Activated CD4-positive, alpha-beta T cell treated with anti-CD3 and anti-CD28 coated beads, Interleukin-2, amount 50 U/mL, for 4 hours (primary cell): ENCODE measurements at regions not wholly inside any gene's neighbourhood (a gene's known extent, or its start where the extent isn't known, plus 50 kb on each side); places are given as distances from the start of the nearest gene placed in this dataset.

Experiments
- DNase-seq, 2 experiments: peaks; one replicate each; pipeline ENCODE4 v3.0.0-alpha.2; 2020

GRCh38 chr4:152156442-152156841, 379.4 kb downstream of the FBXW7 start:
- no peak for DNase-seq

DNA sequence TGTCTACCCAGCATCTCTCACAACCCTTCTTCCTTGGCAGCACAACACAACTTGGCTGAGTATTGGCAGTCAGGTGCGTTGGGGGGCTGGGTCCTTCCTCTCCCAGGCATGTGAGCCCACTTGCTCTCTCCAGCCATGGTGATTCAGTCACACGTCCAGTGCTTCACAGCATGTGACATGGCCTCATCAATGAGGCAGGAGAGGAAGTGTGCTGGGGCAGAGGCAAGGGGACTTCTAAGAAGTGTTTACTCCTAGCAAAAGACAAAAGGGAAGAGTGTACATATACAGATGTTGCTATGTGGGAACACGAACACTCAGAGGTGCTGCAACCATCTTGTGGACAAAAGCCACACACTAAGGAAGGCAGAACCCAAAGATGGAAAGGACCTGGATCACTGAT, 380.8 kb downstream of the FBXW7 start:
- no peak for DNase-seq

DNA sequence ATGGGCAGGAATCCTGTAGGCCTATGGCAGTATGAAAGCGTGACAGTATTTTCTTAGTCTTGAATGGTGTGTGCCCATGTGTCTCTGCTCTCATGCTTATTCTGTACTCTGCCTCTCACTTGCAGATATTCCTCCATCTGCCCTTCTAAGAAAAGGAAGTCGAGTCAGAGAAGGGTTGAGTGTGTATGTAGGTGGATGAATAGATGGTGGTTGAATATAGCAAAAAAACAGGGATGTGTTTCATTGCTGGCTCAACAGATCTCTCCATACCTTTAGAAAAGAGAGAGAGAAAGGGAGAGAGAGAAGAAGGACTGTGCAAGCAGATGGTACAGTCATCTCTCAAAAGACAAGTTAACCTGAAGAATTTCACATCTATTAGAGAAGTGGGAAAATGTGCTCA, 381.5 kb downstream of the FBXW7 start:
- no peak for DNase-seq

DNA sequence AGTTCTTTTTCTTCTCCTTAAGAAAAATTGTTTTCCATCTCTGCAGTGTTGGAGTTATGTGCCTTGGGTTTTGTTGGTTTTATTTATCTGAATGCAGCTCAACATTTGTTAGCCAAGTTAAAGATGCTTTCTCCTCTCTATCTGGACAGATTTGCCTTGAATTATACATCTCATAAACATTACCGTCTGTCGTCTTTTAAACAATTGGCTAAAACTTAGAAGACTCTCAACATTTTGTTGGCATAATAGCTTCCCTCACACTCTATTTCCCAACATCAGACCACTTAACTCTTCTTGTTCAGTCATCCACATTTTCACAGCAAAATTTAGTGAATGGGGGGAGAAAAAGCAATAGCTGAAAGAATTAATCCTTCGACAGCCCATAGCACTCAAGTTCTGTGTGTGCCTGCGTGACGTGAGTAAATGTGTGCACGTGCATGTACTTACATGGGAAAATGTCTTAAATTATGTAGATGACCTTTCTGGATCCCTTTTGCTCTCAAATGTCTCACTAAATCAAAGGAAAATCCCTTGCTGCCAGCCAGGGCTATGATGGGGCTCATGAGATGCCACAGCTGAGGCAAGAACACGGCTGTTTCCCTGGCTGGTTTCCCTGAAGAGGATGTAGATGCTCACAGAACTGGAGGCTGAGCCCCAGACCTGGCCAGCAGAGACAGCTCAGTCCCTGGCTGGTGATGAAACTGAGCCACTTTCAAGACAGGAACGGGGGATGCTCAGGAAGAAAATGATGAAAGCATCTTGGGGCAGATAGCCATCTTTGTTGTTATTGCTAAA, 382.2 kb downstream of the FBXW7 start:
- DNase-seq: no peak

- no peak for DNase-seq
Measured at GRCh38 chr4:152150214-152150613, 385.7 kb downstream of the FBXW7 start.

GRCh38 chr4:152149745-152150144, 386.1 kb downstream of the FBXW7 start:
- no peak for DNase-seq

- DNase-seq: no peak
Measured at GRCh38 chr4:152148057-152148456, 387.2 kb upstream of the GATB start.

- DNase-seq: no peak
Measured at GRCh38 chr4:152146244-152146643, 385.4 kb upstream of the GATB start.

- no peak for DNase-seq
Measured at GRCh38 chr4:152143806-152144205, 383.0 kb upstream of the GATB start.

GRCh38 chr4:152138451-152138850, 377.6 kb upstream of the GATB start:
- no peak for DNase-seq

GRCh38 chr4:152132776-152133175, 372.0 kb upstream of the GATB start:
- DNase-seq: no peak

DNA sequence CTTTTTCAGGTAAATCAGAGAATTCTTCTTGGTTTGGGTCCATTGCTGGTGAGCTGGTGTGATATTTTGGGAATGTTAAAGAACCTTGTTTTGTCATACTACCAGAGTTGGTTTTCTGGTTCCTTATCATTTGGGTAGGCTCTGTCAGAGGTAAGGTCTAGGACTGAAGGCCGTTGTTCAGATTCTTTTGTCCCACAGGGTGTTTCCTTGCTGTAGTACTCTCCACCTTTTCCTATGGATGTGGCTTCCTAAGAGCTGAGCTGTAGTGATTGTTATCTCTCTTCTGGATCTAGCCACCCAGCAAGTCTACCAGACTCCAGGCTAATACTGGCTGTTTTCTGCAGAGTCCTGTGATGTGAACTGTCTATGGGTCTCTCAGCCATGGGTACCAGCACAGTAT, 367.5 kb upstream of the GATB start:
- no peak for DNase-seq

GRCh38 chr4:152126238-152126637, 365.4 kb upstream of the GATB start:
- no peak for DNase-seq

DNA sequence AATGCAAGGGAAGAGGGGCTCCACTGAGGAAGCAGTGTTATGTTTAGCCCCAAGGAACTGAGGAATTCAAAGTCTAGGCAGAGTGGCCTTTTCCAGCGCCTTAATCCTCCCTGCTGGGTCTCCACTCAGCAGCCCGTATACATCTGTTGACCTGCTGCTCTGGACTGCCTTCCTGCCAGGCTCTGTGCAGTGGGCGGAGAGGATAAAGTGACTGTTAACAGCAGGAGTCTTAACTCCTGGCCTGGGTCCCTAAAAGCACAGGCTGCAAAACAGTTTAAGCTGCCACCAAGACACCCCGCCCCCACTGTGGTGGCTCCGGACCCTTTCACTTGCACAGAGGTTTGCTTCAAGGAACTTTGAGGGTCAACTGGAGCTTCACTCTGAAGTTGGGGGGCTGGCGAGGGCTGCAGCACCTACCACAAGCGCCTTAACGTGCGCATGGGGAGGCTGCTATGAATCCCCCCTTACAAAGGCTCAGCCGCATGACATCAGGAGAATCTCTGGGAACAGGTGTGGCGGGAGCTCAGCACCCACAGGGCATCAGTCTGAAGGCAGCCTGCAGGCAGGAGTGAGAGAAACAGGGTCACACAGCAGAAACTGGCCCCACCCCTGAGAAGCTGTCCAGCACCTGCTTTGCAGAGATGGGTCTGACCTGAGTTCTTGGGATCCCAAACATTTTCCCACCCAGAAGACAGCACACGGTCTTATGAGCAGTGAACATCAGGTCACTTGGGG, 358.2 kb upstream of the GATB start:
- DNase-seq: no peak

DNA sequence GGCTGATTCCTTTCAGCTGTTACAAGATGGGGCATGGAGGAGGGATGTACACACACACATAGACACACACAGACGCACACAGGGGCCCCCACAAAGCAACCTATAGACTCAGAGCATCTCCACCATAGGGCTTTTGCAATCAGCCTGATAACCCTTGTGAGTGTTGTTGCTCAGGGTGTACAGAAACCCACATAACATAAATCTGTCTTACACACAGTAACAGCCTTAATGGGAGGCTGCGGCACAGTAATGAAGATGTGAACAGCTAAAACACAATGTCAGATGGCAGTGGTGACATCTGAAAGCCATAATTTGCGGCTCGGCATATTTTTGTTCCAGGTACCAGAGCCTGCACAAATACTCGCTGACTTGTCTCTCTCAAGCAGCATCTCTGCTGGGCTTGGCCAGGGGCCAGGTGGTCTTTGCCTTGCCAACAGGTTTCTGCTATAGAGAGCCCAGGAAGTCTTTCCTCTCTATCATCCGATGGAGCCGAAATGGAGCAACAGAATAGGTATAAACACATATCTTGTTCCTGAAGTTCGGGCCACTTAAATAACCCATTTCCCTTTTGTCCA, 357.2 kb upstream of the GATB start:
- DNase-seq: no peak

DNA sequence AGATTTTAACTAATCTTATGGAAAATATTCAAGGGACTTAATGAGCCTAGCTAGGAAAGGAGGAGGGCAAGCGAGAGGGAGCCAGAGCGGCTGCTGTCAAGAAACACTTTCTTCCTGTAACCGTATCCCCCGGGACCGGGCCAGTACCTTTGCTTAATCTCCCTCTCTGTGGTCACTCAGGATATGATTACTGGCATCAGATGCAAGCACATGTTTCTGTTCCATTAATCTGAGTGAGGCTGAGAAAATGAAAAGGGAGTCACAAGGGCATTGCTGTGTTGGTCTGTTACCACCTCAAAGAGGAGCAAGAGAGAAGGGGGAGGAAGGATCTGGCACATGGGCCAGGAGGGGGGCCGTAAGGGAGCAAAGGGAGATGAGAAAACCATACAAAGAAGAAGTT, 356.7 kb upstream of the GATB start:
- no peak for DNase-seq

GRCh38 chr4:152117054-152117453, 356.2 kb upstream of the GATB start:
- DNase-seq: no peak

GRCh38 chr4:152115794-152116193, 355.0 kb upstream of the GATB start:
- peak; percentile 32 to 38 for DNase-seq

DNA sequence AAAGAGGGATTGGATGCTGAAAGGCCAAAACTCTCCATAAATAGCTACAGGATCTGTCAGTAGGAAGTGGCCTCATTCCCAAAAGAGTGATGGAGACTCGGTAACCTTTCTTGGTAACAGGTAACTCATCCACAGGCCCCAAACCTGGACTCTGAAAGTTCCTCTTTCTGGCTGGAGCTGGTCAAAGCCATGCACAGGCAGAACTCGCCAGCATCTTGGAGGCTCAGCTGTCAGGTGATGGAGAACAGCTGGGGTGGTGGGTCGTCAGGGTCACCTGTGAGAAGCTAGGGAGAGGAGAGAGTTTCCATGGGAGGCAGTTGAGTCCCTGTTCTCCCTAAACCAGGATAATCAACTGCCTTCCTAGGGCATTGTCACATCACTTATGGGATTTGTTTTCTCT, 354.3 kb upstream of the GATB start:
- no peak for DNase-seq

- DNase-seq: no peak
Measured at GRCh38 chr4:152114562-152114961, 353.8 kb upstream of the GATB start.

DNA sequence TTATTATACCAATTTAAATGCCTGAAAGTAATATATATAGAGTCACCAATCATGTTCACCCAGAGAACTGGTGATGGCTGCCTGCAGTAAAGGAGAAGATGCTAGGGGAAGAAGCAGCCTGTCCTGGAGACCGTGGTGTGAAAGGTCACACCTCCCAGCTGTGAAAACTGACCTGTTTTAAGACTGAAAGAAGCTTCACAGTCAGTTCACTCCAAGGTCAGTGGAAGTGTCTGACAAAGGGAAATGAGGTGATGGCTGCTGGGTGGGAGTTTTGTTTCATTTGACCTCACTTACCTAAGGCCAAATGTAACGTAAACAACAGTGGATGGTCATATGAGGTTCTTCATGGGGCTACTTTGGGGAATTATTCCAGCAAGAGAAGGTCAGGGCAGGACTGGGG, 352.1 kb upstream of the GATB start:
- DNase-seq: no peak

GRCh38 chr4:152112190-152112589, 351.4 kb upstream of the GATB start:
- DNase-seq: no peak

- DNase-seq: no peak
Measured at GRCh38 chr4:152110780-152111179, 350.0 kb upstream of the GATB start.
